HCT116 (cell line): ENCODE measurements at regions not wholly inside any gene's neighbourhood (a gene's known extent, or its start where the extent isn't known, plus 50 kb on each side); places are given as distances from the start of the nearest gene placed in this dataset.

Experiments
- ATAC-seq: fragments of 200-7000 bp; cut with Tn5 transposase; 2 replicates; pipeline ENCODE4 v1.9.1; 2020; ENCODE audit warnings: mild to moderate bottlenecking, moderate library complexity
- BruUV-seq: library from RNA; stranded (reverse); fragments of 400-500 nt; replicated peaks from 2 replicates; lab custom pipeline; 2021; lab: Mats Ljungman, UMichigan
- CTCF ChIA-PET: fragments of 300-600 bp; sonication (Branson Sonifier 250); formaldehyde crosslinking; loops from one replicate; lab custom pipeline; 2021; ENCODE audit warnings: antibody characterized with exemption; lab: Charles Lee
- POLR2A ChIA-PET: fragments of 300-600, 350-600 bp; sonication (Branson Sonifier 250); formaldehyde crosslinking; loops from one replicate; lab custom pipeline; 2021; ENCODE audit warnings: antibody characterized with exemption; lab: Charles Lee
- RAD21 ChIA-PET, 2 experiments: fragments of 300-600 bp; sonication (Branson Sonifier 250); formaldehyde crosslinking; loops; one replicate each; lab custom pipeline; 2023; ENCODE audit warnings: low total read pairs in 2 of 2; ENCODE audit not compliant: uncharacterized antibody in 2 of 2, unreplicated experiment in 2 of 2, low non-redundant PET in 1 of 2; lab: Charles Lee
- DNase-seq: peaks from one replicate; pipeline ENCODE4 v3.0.0-alpha.2; 2010; ENCODE audit warnings: low read depth, low spot score
- H2AFZ ChIP-seq: fragments of 200-600 bp; shearing (Covaris generic), sonication (generic); 2 replicates; pipeline ENCODE4 v1.6.1; 2017; ENCODE audit warnings: low read depth, mixed run types, mixed read lengths, antibody characterized with exemption, low read length; ENCODE audit not compliant: poor library complexity, severe bottlenecking
- H3K27ac ChIP-seq: 2 replicates; pipeline ENCODE4 v1.5.1; 2012; ENCODE audit warnings: low read depth, low read length
- H3K27me3 ChIP-seq: fragments of 200-600 bp; sonication (generic); 2 replicates; pipeline ENCODE4 v1.6.1; 2016; ENCODE audit warnings: mixed run types, low read length, mixed read lengths; ENCODE audit not compliant: insufficient read depth
- H3K36me3 ChIP-seq, 2 experiments: fragments of 200-500 bp in 1 of 2; fragments of 200-600 bp in 1 of 2; sonication (Bioruptor generic) in 1 of 2; sonication (generic) in 1 of 2; 2 replicates each; pipeline versions ENCODE4 v1.5.1 to v1.6.1; 2014 to 2016; ENCODE audit warnings: low read length in 2 of 2, inconsistent platforms in 1 of 2, mixed read lengths in 1 of 2, mixed run types in 1 of 2; ENCODE audit not compliant: insufficient read depth in 2 of 2, control insufficient read depth in 1 of 2
- H3K4me1 ChIP-seq, 2 experiments: fragments of 200-600 bp in 1 of 2; sonication (generic) in 1 of 2; 2 replicates each; pipeline versions ENCODE4 v1.5.1 to v1.6.1; 2012 to 2017; ENCODE audit warnings: low read length in 2 of 2, inconsistent platforms in 1 of 2, mild to moderate bottlenecking in 1 of 2, mixed read lengths in 1 of 2, mixed run types in 1 of 2, moderate library complexity in 1 of 2; ENCODE audit not compliant: insufficient read depth in 2 of 2, control insufficient read depth in 1 of 2
- H3K4me2 ChIP-seq: fragments of 200-600 bp; sonication (generic); 2 replicates; pipeline ENCODE4 v1.6.1; 2017; ENCODE audit warnings: mixed run types, low read length, mixed read lengths
- H3K4me3 ChIP-seq, 2 experiments: fragments of 200-600 bp in 1 of 2; sonication (generic) in 1 of 2; replicated peaks in 1 of 2; 2 replicates each; pipeline ENCODE4 v1.5.1; 2011 to 2016; ENCODE audit warnings: low read length in 2 of 2, control low read depth in 1 of 2, low read depth in 1 of 2, mild to moderate bottlenecking in 1 of 2, mixed read lengths in 1 of 2, mixed run types in 1 of 2
- H3K79me2 ChIP-seq: fragments of 200-600 bp; sonication (generic); 2 replicates; pipeline ENCODE4 v1.6.1; 2017; ENCODE audit warnings: mild to moderate bottlenecking, mixed run types, low read length, moderate library complexity, mixed read lengths; ENCODE audit not compliant: insufficient read depth
- H3K9ac ChIP-seq: fragments of 200-600 bp; sonication (generic); 2 replicates; pipeline ENCODE4 v1.6.1; 2016; ENCODE audit warnings: low read length, mixed read lengths
- H3K9me2 ChIP-seq: fragments of 200-600 bp; sonication (generic), shearing (Covaris generic); 2 replicates; pipeline ENCODE4 v1.6.1; 2017; ENCODE audit warnings: mixed run types, mild to moderate bottlenecking, moderate library complexity; ENCODE audit not compliant: insufficient read depth
- H3K9me3 ChIP-seq, 2 experiments: fragments of 200-500 bp in 1 of 2; fragments of 200-600 bp in 1 of 2; sonication (Bioruptor generic) in 1 of 2; sonication (generic) in 1 of 2; 2 replicates each; pipeline ENCODE4 v1.6.1; 2014 to 2017; ENCODE audit warnings: low read length in 2 of 2, mixed read lengths in 2 of 2, inconsistent platforms in 1 of 2, low read depth in 1 of 2, mild to moderate bottlenecking in 1 of 2, mixed run types in 1 of 2, moderate library complexity in 1 of 2; ENCODE audit not compliant: control insufficient read depth in 1 of 2, insufficient read depth in 1 of 2
- H4K20me1 ChIP-seq: fragments of 200-600 bp; sonication (generic), shearing (Covaris generic); 2 replicates; pipeline ENCODE4 v1.6.1; 2017; ENCODE audit warnings: mixed run types, mild to moderate bottlenecking, moderate library complexity; ENCODE audit not compliant: insufficient read depth
- CEBPB ChIP-seq: IDR thresholded peaks from 2 replicates; pipeline ENCODE4 v1.6.1; 2012; ENCODE audit warnings: low read depth
- CTCF ChIP-seq, 3 experiments: fragments of 200-600 bp in 1 of 3; sonication (generic) in 1 of 3; IDR thresholded peaks in 2 of 3; conservative IDR thresholded peaks in 1 of 3; 2 replicates each; pipeline ENCODE4 v1.5.1; 2012 to 2017; ENCODE audit warnings: low read depth in 2 of 3, low read length in 2 of 3, antibody characterized with exemption in 1 of 3, borderline replicate concordance in 1 of 3, control low read depth in 1 of 3, mild to moderate bottlenecking in 1 of 3, mixed read lengths in 1 of 3, mixed run types in 1 of 3, moderate library complexity in 1 of 3; ENCODE audit not compliant: insufficient read depth in 1 of 3
- EGR1 ChIP-seq: IDR thresholded peaks from 2 replicates; pipeline ENCODE4 v1.6.1; 2012; ENCODE audit warnings: low read depth
- ELF1 ChIP-seq: IDR thresholded peaks from 2 replicates; pipeline ENCODE4 v1.6.1; 2012; ENCODE audit warnings: low read depth, borderline replicate concordance
- EZH2phosphoT487 ChIP-seq: fragments of 200-600 bp; IDR thresholded peaks from 2 replicates; pipeline ENCODE4 v1.6.1; 2018; ENCODE audit warnings: antibody characterized with exemption, borderline replicate concordance
- FOSL1 ChIP-seq: IDR thresholded peaks from 2 replicates; pipeline ENCODE4 v1.6.1; 2012; ENCODE audit warnings: low read depth
- JUND ChIP-seq: IDR thresholded peaks from 2 replicates; pipeline ENCODE4 v1.6.1; 2012
- POLR2A ChIP-seq: IDR thresholded peaks from 2 replicates; pipeline ENCODE4 v1.7.0; 2011; ENCODE audit warnings: borderline replicate concordance; ENCODE audit not compliant: insufficient read depth, insufficient read length; ENCODE audit errors: extremely low read depth
- POLR2AphosphoS5 ChIP-seq: IDR thresholded peaks from 2 replicates; pipeline ENCODE4 v1.6.1; 2011; ENCODE audit warnings: mild to moderate bottlenecking, low read depth, low read length, moderate library complexity
- REST ChIP-seq: IDR thresholded peaks from 2 replicates; pipeline ENCODE4 v1.6.1; 2012; ENCODE audit warnings: low read depth
- YY1 ChIP-seq: IDR thresholded peaks from 2 replicates; pipeline ENCODE4 v1.6.1; 2011; ENCODE audit warnings: low read length, low read depth, moderate library complexity, mild to moderate bottlenecking; ENCODE audit not compliant: insufficient replicate concordance; ENCODE audit errors: extremely low read depth
- ZFX ChIP-seq: fragments of 450-650 bp; IDR thresholded peaks from 2 replicates; pipeline ENCODE4 v1.6.1; 2017
- ZNF274 ChIP-seq: fragments of 200-500 bp; sonication (Bioruptor generic); IDR thresholded peaks from 2 replicates; pipeline ENCODE4 v1.6.1; 2014; ENCODE audit warnings: mild to moderate bottlenecking, low read depth, low read length, inconsistent platforms
- intact Hi-C: fragments of 100-400 bp; cut with micrococcal nuclease; formaldehyde crosslinking; loops from 2 replicates; pipeline ENCODE4 v1.10.0; 2022

- Histone ChIP-seq H3K4me3 (no peak overlapping the region), H3K36me3 (no peaks in the 10 kb centered on the region), H3K79me2 (no peaks in the 10 kb centered on the region), H3K27me3 (no peaks in the 10 kb centered on the region), H3K9me2 (no peaks in the 10 kb centered on the region), H4K20me1 (no peaks in the 10 kb centered on the region), H3K9ac (no peak overlapping the region), H2AFZ (no peak overlapping the region), H3K4me1 (no peaks in the 10 kb centered on the region), H3K4me2 (no peak overlapping the region), H3K9me3 (no peaks in the 10 kb centered on the region), H3K27ac (no peak overlapping the region)
- ATAC-seq (no peak), DNase-seq (no peak)
- POLR2A ChIA-PET = no interaction called here
- TF ChIP-seq ELF1 = no peak
- no peak for TF ChIP-seq EZH2phosphoT487
- TF ChIP-seq CEBPB = no peak
- no peak for TF ChIP-seq EGR1
- intact Hi-C loops = no loop called here
- no TSS peak for BruUV-seq
- CTCF ChIA-PET = no interaction called here
- RAD21 ChIA-PET = no interaction called here
These were observed 419.5 kb upstream of the C2CD4B start for GRCh38 chr15:62584301-62585235.

- ChIA-PET RAD21 (no interaction called here), POLR2A (no interaction called here), CTCF (no interaction called here)
- no peak overlapping the region for H3K4me2 ChIP-seq
- no peaks in the 10 kb centered on the region for H3K9me2 ChIP-seq
- H3K9me3 ChIP-seq = no peaks in the 10 kb centered on the region
- H3K9ac ChIP-seq = no peak overlapping the region
- H3K27ac ChIP-seq = no peak overlapping the region
- H3K4me3 ChIP-seq = no peak overlapping the region
- H3K27me3 ChIP-seq = no peaks in the 10 kb centered on the region
- ATAC-seq = no peak
- DNase-seq = no peak
- H4K20me1 ChIP-seq = no peaks in the 10 kb centered on the region
- no peaks in the 10 kb centered on the region for H3K4me1 ChIP-seq
- H2AFZ ChIP-seq = no peak overlapping the region
- intact Hi-C loops = no loop called here
- no peaks in the 10 kb centered on the region for H3K36me3 ChIP-seq
- H3K79me2 ChIP-seq = no peaks in the 10 kb centered on the region
- BruUV-seq = no TSS peak
- TF ChIP-seq ELF1 = no peak
- TF ChIP-seq FOSL1 = no peak
- no peak for TF ChIP-seq CTCF (IDR thresholded peaks at IDR 0.05 in 2 of 3, conservative IDR thresholded peaks at IDR 0.05 in 1 of 3; ENCODE audit: borderline replicate concordance in 1 of 3, insufficient read depth in 1 of 3, low read depth in 2 of 3, low read length in 2 of 3)
- TF ChIP-seq POLR2AphosphoS5 = no peak
- no peak for TF ChIP-seq YY1
- TF ChIP-seq REST = no peak
- TF ChIP-seq ZFX = no peak
- TF ChIP-seq ZNF274 = no peak
- no peak for TF ChIP-seq JUND
- TF ChIP-seq POLR2A = no peak
These were observed 424.0 kb upstream of the C2CD4B start for GRCh38 chr15:62588938-62589670.
